HCT116 (cell line): ENCODE measurements at regions not wholly inside any gene's neighbourhood (a gene's known extent, or its start where the extent isn't known, plus 50 kb on each side); places are given as distances from the start of the nearest gene placed in this dataset.
"Not testable (repeated sequence)": the region's sequence is repeated elsewhere in the genome, so short reads cannot be mapped to it uniquely, and the experiment has no call there.

Experiments used
- ATAC-seq: fragments of 200-7000 bp; cut with Tn5 transposase; 2 replicates; pipeline ENCODE4 v1.9.1; 2020; ENCODE audit warnings: mild to moderate bottlenecking, moderate library complexity
- BruUV-seq: library from RNA; stranded (reverse); fragments of 400-500 nt; replicated peaks from 2 replicates; lab custom pipeline; 2021; lab: Mats Ljungman, UMichigan
- CTCF ChIA-PET: fragments of 300-600 bp; sonication (Branson Sonifier 250); formaldehyde crosslinking; loops from one replicate; lab custom pipeline; 2021; ENCODE audit warnings: antibody characterized with exemption; lab: Charles Lee
- POLR2A ChIA-PET: fragments of 300-600, 350-600 bp; sonication (Branson Sonifier 250); formaldehyde crosslinking; loops from one replicate; lab custom pipeline; 2021; ENCODE audit warnings: antibody characterized with exemption; lab: Charles Lee
- RAD21 ChIA-PET, 2 experiments: fragments of 300-600 bp; sonication (Branson Sonifier 250); formaldehyde crosslinking; loops; one replicate each; lab custom pipeline; 2023; ENCODE audit warnings: low total read pairs in 2 of 2; ENCODE audit not compliant: uncharacterized antibody in 2 of 2, unreplicated experiment in 2 of 2, low non-redundant PET in 1 of 2; lab: Charles Lee
- DNase-seq: peaks from one replicate; pipeline ENCODE4 v3.0.0-alpha.2; 2010; ENCODE audit warnings: low read depth, low spot score
- H2AFZ ChIP-seq: fragments of 200-600 bp; shearing (Covaris generic), sonication (generic); 2 replicates; pipeline ENCODE4 v1.6.1; 2017; ENCODE audit warnings: low read depth, mixed run types, mixed read lengths, antibody characterized with exemption, low read length; ENCODE audit not compliant: poor library complexity, severe bottlenecking
- H3K27ac ChIP-seq: 2 replicates; pipeline ENCODE4 v1.5.1; 2012; ENCODE audit warnings: low read depth, low read length
- H3K27me3 ChIP-seq: fragments of 200-600 bp; sonication (generic); 2 replicates; pipeline ENCODE4 v1.6.1; 2016; ENCODE audit warnings: mixed run types, low read length, mixed read lengths; ENCODE audit not compliant: insufficient read depth
- H3K36me3 ChIP-seq, 2 experiments: fragments of 200-500 bp in 1 of 2; fragments of 200-600 bp in 1 of 2; sonication (Bioruptor generic) in 1 of 2; sonication (generic) in 1 of 2; 2 replicates each; pipeline versions ENCODE4 v1.5.1 to v1.6.1; 2014 to 2016; ENCODE audit warnings: low read length in 2 of 2, inconsistent platforms in 1 of 2, mixed read lengths in 1 of 2, mixed run types in 1 of 2; ENCODE audit not compliant: insufficient read depth in 2 of 2, control insufficient read depth in 1 of 2
- H3K4me1 ChIP-seq, 2 experiments: fragments of 200-600 bp in 1 of 2; sonication (generic) in 1 of 2; 2 replicates each; pipeline versions ENCODE4 v1.5.1 to v1.6.1; 2012 to 2017; ENCODE audit warnings: low read length in 2 of 2, inconsistent platforms in 1 of 2, mild to moderate bottlenecking in 1 of 2, mixed read lengths in 1 of 2, mixed run types in 1 of 2, moderate library complexity in 1 of 2; ENCODE audit not compliant: insufficient read depth in 2 of 2, control insufficient read depth in 1 of 2
- H3K4me2 ChIP-seq: fragments of 200-600 bp; sonication (generic); 2 replicates; pipeline ENCODE4 v1.6.1; 2017; ENCODE audit warnings: mixed run types, low read length, mixed read lengths
- H3K4me3 ChIP-seq, 2 experiments: fragments of 200-600 bp in 1 of 2; sonication (generic) in 1 of 2; replicated peaks in 1 of 2; 2 replicates each; pipeline ENCODE4 v1.5.1; 2011 to 2016; ENCODE audit warnings: low read length in 2 of 2, control low read depth in 1 of 2, low read depth in 1 of 2, mild to moderate bottlenecking in 1 of 2, mixed read lengths in 1 of 2, mixed run types in 1 of 2
- H3K79me2 ChIP-seq: fragments of 200-600 bp; sonication (generic); 2 replicates; pipeline ENCODE4 v1.6.1; 2017; ENCODE audit warnings: mild to moderate bottlenecking, mixed run types, low read length, moderate library complexity, mixed read lengths; ENCODE audit not compliant: insufficient read depth
- H3K9ac ChIP-seq: fragments of 200-600 bp; sonication (generic); 2 replicates; pipeline ENCODE4 v1.6.1; 2016; ENCODE audit warnings: low read length, mixed read lengths
- H3K9me2 ChIP-seq: fragments of 200-600 bp; sonication (generic), shearing (Covaris generic); 2 replicates; pipeline ENCODE4 v1.6.1; 2017; ENCODE audit warnings: mixed run types, mild to moderate bottlenecking, moderate library complexity; ENCODE audit not compliant: insufficient read depth
- H3K9me3 ChIP-seq, 2 experiments: fragments of 200-500 bp in 1 of 2; fragments of 200-600 bp in 1 of 2; sonication (Bioruptor generic) in 1 of 2; sonication (generic) in 1 of 2; 2 replicates each; pipeline ENCODE4 v1.6.1; 2014 to 2017; ENCODE audit warnings: low read length in 2 of 2, mixed read lengths in 2 of 2, inconsistent platforms in 1 of 2, low read depth in 1 of 2, mild to moderate bottlenecking in 1 of 2, mixed run types in 1 of 2, moderate library complexity in 1 of 2; ENCODE audit not compliant: control insufficient read depth in 1 of 2, insufficient read depth in 1 of 2
- H4K20me1 ChIP-seq: fragments of 200-600 bp; sonication (generic), shearing (Covaris generic); 2 replicates; pipeline ENCODE4 v1.6.1; 2017; ENCODE audit warnings: mixed run types, mild to moderate bottlenecking, moderate library complexity; ENCODE audit not compliant: insufficient read depth
- POLR2AphosphoS5 ChIP-seq: IDR thresholded peaks from 2 replicates; pipeline ENCODE4 v1.6.1; 2011; ENCODE audit warnings: mild to moderate bottlenecking, low read depth, low read length, moderate library complexity
- YY1 ChIP-seq: IDR thresholded peaks from 2 replicates; pipeline ENCODE4 v1.6.1; 2011; ENCODE audit warnings: low read length, low read depth, moderate library complexity, mild to moderate bottlenecking; ENCODE audit not compliant: insufficient replicate concordance; ENCODE audit errors: extremely low read depth
- intact Hi-C: fragments of 100-400 bp; cut with micrococcal nuclease; formaldehyde crosslinking; loops from 2 replicates; pipeline ENCODE4 v1.10.0; 2022

DNA sequence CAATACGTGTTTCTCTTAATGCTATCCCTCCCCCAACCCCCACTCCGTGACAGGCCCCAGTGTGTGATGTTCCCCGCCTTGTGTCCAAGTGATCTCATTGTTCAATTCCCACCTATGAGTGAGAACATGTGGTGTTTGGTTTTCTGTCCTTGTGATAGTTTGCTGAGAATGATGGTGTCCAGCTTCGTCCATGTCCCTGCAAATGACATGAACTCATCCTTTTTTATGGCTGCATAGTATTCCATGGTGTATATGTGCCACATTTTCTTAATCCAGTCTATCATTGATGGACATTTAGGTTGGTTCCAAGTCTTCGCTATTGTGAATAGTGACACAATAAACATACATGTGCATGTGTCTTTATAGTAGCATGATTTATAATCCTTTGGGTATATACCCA lies 52.5 kb downstream of the KIAA0408 start:
- H3K79me2 ChIP-seq, POLR2A ChIA-PET, H3K9ac ChIP-seq, H3K36me3 ChIP-seq, H3K4me3 ChIP-seq, RAD21 ChIA-PET, H3K27ac ChIP-seq, H3K9me2 ChIP-seq, BruUV-seq, DNase-seq, ATAC-seq, intact Hi-C loops, H3K27me3 ChIP-seq, CTCF ChIA-PET, H2AFZ ChIP-seq, H4K20me1 ChIP-seq, H3K4me1 ChIP-seq, H3K9me3 ChIP-seq, H3K4me2 ChIP-seq: not testable (repeated sequence)

DNA sequence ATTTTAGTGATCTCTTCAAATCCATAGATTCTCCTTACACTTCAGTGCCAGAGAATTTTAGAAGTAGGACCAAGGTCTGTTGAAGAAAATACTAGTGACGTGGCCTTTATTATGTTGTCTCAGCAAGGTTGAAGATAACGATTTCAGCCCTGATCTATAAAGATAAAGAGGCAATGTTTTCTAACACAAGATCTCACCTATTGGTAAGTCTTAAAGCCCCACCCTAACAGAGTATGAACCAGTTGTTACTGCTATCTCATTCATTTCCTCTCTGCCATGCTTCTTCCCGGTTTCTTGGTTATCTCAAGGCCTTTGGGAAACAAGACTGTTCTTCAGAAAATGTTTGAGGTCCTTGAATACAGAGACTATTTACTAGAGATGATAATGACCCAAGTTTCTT lies 53.1 kb downstream of the KIAA0408 start:
- H3K27ac ChIP-seq: no peak overlapping the region
- H3K4me2 ChIP-seq: no peak overlapping the region
- RAD21 ChIA-PET: no interaction called here
- no peaks in the 10 kb centered on the region for H3K36me3 ChIP-seq
- no TSS peak for BruUV-seq
- no peaks in the 10 kb centered on the region for H3K9me3 ChIP-seq
- POLR2A ChIA-PET: no interaction called here
- CTCF ChIA-PET: no interaction called here
- H3K79me2 ChIP-seq: no peaks in the 10 kb centered on the region
- H3K27me3 ChIP-seq: no peaks in the 10 kb centered on the region
- H3K9ac ChIP-seq: no peak overlapping the region
- H3K4me3 ChIP-seq: no peak overlapping the region
- no peaks in the 10 kb centered on the region for H4K20me1 ChIP-seq
- no peaks in the 10 kb centered on the region for H3K9me2 ChIP-seq
- intact Hi-C loops: no loop called here
- TF ChIP-seq POLR2AphosphoS5: no peak
- TF ChIP-seq YY1: no peak
- H3K4me1 ChIP-seq: no peaks in the 10 kb centered on the region
- DNase-seq (no peak), ATAC-seq (no peak)
- H2AFZ ChIP-seq: no peak overlapping the region
